ENCODE measurements at regions not wholly inside any gene's neighbourhood (a gene's known extent, or its start where the extent isn't known, plus 50 kb on each side); places are given as distances from the start of the nearest gene placed in this dataset.
"Not testable (repeated sequence)": the region's sequence is repeated elsewhere in the genome, so short reads cannot be mapped to it uniquely, and the experiment has no call there.

GRCh38 chr4:27813226-27813625, 952.6 kb downstream of the STIM2 start:
- H3K27me3 ChIP-seq (ENCODE audit: insufficient read depth, low read length); DNase-seq; H3K36me3 ChIP-seq (ENCODE audit: insufficient read depth, low read length); H3K36me3 Mint-ChIP-seq; H3K9me3 ChIP-seq (ENCODE audit: control insufficient read depth in 1 of 2, low read length in 2 of 2); H3K27ac ChIP-seq (ENCODE audit: low read depth, low read length); POLR2A ChIA-PET (ENCODE audit: partially characterized antibody); H3K27me3 Mint-ChIP-seq; H3K4me3 ChIP-seq (ENCODE audit: low read length in 2 of 2); H3K27ac Mint-ChIP-seq; H3K4me1 ChIP-seq (ENCODE audit: insufficient read depth, low read length); H3K4me3 Mint-ChIP-seq; H3K4me1 Mint-ChIP-seq; CTCF ChIA-PET (ENCODE audit: partially characterized antibody); intact Hi-C loops (cut with micrococcal nuclease): not testable (repeated sequence)
- peaks cover 0 to 14% (median 8%) of the 10 kb centered on the region in 8 donors for H3K9me3 Mint-ChIP-seq

GRCh38 chr4:27813699-27814425, 953.2 kb downstream of the STIM2 start:
- H3K36me3 Mint-ChIP-seq; H3K36me3 ChIP-seq (ENCODE audit: insufficient read depth, low read length); POLR2A ChIA-PET (ENCODE audit: partially characterized antibody); H3K9me3 ChIP-seq (ENCODE audit: control insufficient read depth in 1 of 2, low read length in 2 of 2); H3K27me3 Mint-ChIP-seq; H3K27me3 ChIP-seq (ENCODE audit: insufficient read depth, low read length); H3K4me1 ChIP-seq (ENCODE audit: insufficient read depth, low read length); H3K4me1 Mint-ChIP-seq; H3K27ac ChIP-seq (ENCODE audit: low read depth, low read length); H3K27ac Mint-ChIP-seq; H3K4me3 ChIP-seq (ENCODE audit: low read length in 2 of 2); CTCF ChIA-PET (ENCODE audit: partially characterized antibody); H3K4me3 Mint-ChIP-seq; intact Hi-C loops (cut with micrococcal nuclease); DNase-seq: not testable (repeated sequence)
- H3K9me3 Mint-ChIP-seq: peaks cover 0 to 14% (median 8%) of the 10 kb centered on the region in 8 donors

GRCh38 chr4:27819246-27819645, 958.6 kb downstream of the STIM2 start:
- no peaks in the 10 kb centered on the region for H3K4me1 Mint-ChIP-seq
- Histone ChIP-seq H3K36me3 (ENCODE audit: insufficient read depth, low read length) (no peaks in the 10 kb centered on the region), H3K27ac (ENCODE audit: low read depth, low read length) (no peak overlapping the region), H3K27me3 (ENCODE audit: insufficient read depth, low read length) (no peaks in the 10 kb centered on the region), H3K9me3 (ENCODE audit: control insufficient read depth in 1 of 2, low read length in 2 of 2) (no peaks in the 10 kb centered on the region), H3K4me1 (ENCODE audit: insufficient read depth, low read length) (no peaks in the 10 kb centered on the region), H3K4me3 (ENCODE audit: low read length in 2 of 2) (no peak overlapping the region)
- no peak overlapping the region for H3K27ac Mint-ChIP-seq
- H3K27me3 Mint-ChIP-seq: no peaks in the 10 kb centered on the region
- no peak for DNase-seq
- H3K36me3 Mint-ChIP-seq: no peaks in the 10 kb centered on the region
- H3K9me3 Mint-ChIP-seq: peaks cover 2 to 8% (median 4%) of the 10 kb centered on the region in 8 donors
- H3K4me3 Mint-ChIP-seq: no peak overlapping the region
- POLR2A ChIA-PET (ENCODE audit: partially characterized antibody): no interaction called here
- CTCF ChIA-PET (ENCODE audit: partially characterized antibody): no interaction called here
- intact Hi-C loops (cut with micrococcal nuclease): no loop called here

GRCh38 chr4:27828843-27829242, 968.2 kb downstream of the STIM2 start:
- Histone ChIP-seq H3K4me1 (ENCODE audit: insufficient read depth, low read length) (no peaks in the 10 kb centered on the region), H3K4me3 (ENCODE audit: low read length in 2 of 2) (no peak overlapping the region), H3K27ac (ENCODE audit: low read depth, low read length) (no peak overlapping the region), H3K27me3 (ENCODE audit: insufficient read depth, low read length) (no peaks in the 10 kb centered on the region), H3K36me3 (ENCODE audit: insufficient read depth, low read length) (no peaks in the 10 kb centered on the region), H3K9me3 (ENCODE audit: control insufficient read depth in 1 of 2, low read length in 2 of 2) (no peaks in the 10 kb centered on the region)
- Mint-ChIP-seq H3K27me3 (no peaks in the 10 kb centered on the region), H3K9me3 (peaks cover 0 to 7% (median under 1%) of the 10 kb centered on the region in 8 donors), H3K36me3 (no peaks in the 10 kb centered on the region), H3K4me1 (no peaks in the 10 kb centered on the region), H3K27ac (no peak overlapping the region), H3K4me3 (no peak overlapping the region)
- intact Hi-C loops (cut with micrococcal nuclease): no loop called here
- no peak for DNase-seq
- CTCF ChIA-PET (ENCODE audit: partially characterized antibody): no interaction called here
- POLR2A ChIA-PET (ENCODE audit: partially characterized antibody): no interaction called here

- no peak for DNase-seq
- Histone ChIP-seq H3K27me3 (ENCODE audit: insufficient read depth, low read length) (no peaks in the 10 kb centered on the region), H3K9me3 (ENCODE audit: control insufficient read depth in 1 of 2, low read length in 2 of 2) (no peaks in the 10 kb centered on the region), H3K27ac (ENCODE audit: low read depth, low read length) (no peak overlapping the region), H3K36me3 (ENCODE audit: insufficient read depth, low read length) (no peaks in the 10 kb centered on the region), H3K4me3 (ENCODE audit: low read length in 2 of 2) (no peak overlapping the region), H3K4me1 (ENCODE audit: insufficient read depth, low read length) (no peaks in the 10 kb centered on the region)
- Mint-ChIP-seq H3K4me3 (no peak overlapping the region), H3K9me3 (peaks cover 0 to 11% (median under 1%) of the 10 kb centered on the region in 8 donors), H3K27me3 (no peaks in the 10 kb centered on the region), H3K36me3 (no peaks in the 10 kb centered on the region), H3K27ac (no peak overlapping the region), H3K4me1 (no peaks in the 10 kb centered on the region)
- ChIA-PET POLR2A (ENCODE audit: partially characterized antibody) (no interaction called here), CTCF (ENCODE audit: partially characterized antibody) (no interaction called here)
- intact Hi-C loops (cut with micrococcal nuclease): no loop called here
Observed at GRCh38 chr4:27830251-27830650, 969.6 kb downstream of the STIM2 start.

GRCh38 chr4:27835851-27836250, 975.2 kb downstream of the STIM2 start:
- no peaks in the 10 kb centered on the region for H3K36me3 ChIP-seq (ENCODE audit: insufficient read depth, low read length)
- Mint-ChIP-seq H3K4me1 (no peaks in the 10 kb centered on the region), H3K9me3 (peaks cover 0 to 7% (median 3%) of the 10 kb centered on the region in 8 donors), H3K36me3 (no peaks in the 10 kb centered on the region), H3K27ac (no peak overlapping the region), H3K4me3 (no peak overlapping the region), H3K27me3 (no peaks in the 10 kb centered on the region)
- H3K27me3 ChIP-seq (ENCODE audit: insufficient read depth, low read length): no peaks in the 10 kb centered on the region
- no peaks in the 10 kb centered on the region for H3K9me3 ChIP-seq (ENCODE audit: control insufficient read depth in 1 of 2, low read length in 2 of 2)
- ChIA-PET CTCF (ENCODE audit: partially characterized antibody) (no interaction called here), POLR2A (ENCODE audit: partially characterized antibody) (no interaction called here)
- no peak for DNase-seq
- no peak overlapping the region for H3K27ac ChIP-seq (ENCODE audit: low read depth, low read length)
- no peak overlapping the region for H3K4me3 ChIP-seq (ENCODE audit: low read length in 2 of 2)
- no peaks in the 10 kb centered on the region for H3K4me1 ChIP-seq (ENCODE audit: insufficient read depth, low read length)
- intact Hi-C loops (cut with micrococcal nuclease): no loop called here

- CTCF ChIA-PET (ENCODE audit: partially characterized antibody): no interaction called here
- no peak overlapping the region for H3K27ac Mint-ChIP-seq
- H3K4me3 ChIP-seq (ENCODE audit: low read length in 2 of 2): no peak overlapping the region
Observed at GRCh38 chr4:27836523-27836922, 975.9 kb downstream of the STIM2 start.

GRCh38 chr4:27843776-27844175, 983.1 kb downstream of the STIM2 start:
- DNase-seq: no peak
- Mint-ChIP-seq H3K9me3 (peaks cover 0 to 5% (median 2%) of the 10 kb centered on the region in 8 donors), H3K4me3 (no peak overlapping the region), H3K36me3 (no peaks in the 10 kb centered on the region), H3K27me3 (no peaks in the 10 kb centered on the region), H3K4me1 (no peaks in the 10 kb centered on the region), H3K27ac (no peak overlapping the region)
- intact Hi-C loops (cut with micrococcal nuclease): no loop called here
- H3K36me3 ChIP-seq (ENCODE audit: insufficient read depth, low read length): no peaks in the 10 kb centered on the region
- H3K4me3 ChIP-seq (ENCODE audit: low read length in 2 of 2): no peak overlapping the region
- no peaks in the 10 kb centered on the region for H3K4me1 ChIP-seq (ENCODE audit: insufficient read depth, low read length)
- POLR2A ChIA-PET (ENCODE audit: partially characterized antibody): no interaction called here
- CTCF ChIA-PET (ENCODE audit: partially characterized antibody): no interaction called here
- no peak overlapping the region for H3K27ac ChIP-seq (ENCODE audit: low read depth, low read length)
- H3K9me3 ChIP-seq (ENCODE audit: control insufficient read depth in 1 of 2, low read length in 2 of 2): no peaks in the 10 kb centered on the region
- H3K27me3 ChIP-seq (ENCODE audit: insufficient read depth, low read length): no peaks in the 10 kb centered on the region

More at GRCh38 chr4:27836523-27836922, 975.9 kb downstream of the STIM2 start:
- H3K4me1 ChIP-seq (ENCODE audit: insufficient read depth, low read length): no peaks in the 10 kb centered on the region
- DNase-seq: no peak
- no peaks in the 10 kb centered on the region for H3K27me3 Mint-ChIP-seq
- no peaks in the 10 kb centered on the region for H3K27me3 ChIP-seq (ENCODE audit: insufficient read depth, low read length)
- no peak overlapping the region for H3K4me3 Mint-ChIP-seq
- POLR2A ChIA-PET (ENCODE audit: partially characterized antibody): no interaction called here
- intact Hi-C loops (cut with micrococcal nuclease): no loop called here
- no peaks in the 10 kb centered on the region for H3K36me3 Mint-ChIP-seq
- no peaks in the 10 kb centered on the region for H3K4me1 Mint-ChIP-seq
- peaks cover 0 to 9% (median 4%) of the 10 kb centered on the region in 8 donors for H3K9me3 Mint-ChIP-seq
- no peaks in the 10 kb centered on the region for H3K36me3 ChIP-seq (ENCODE audit: insufficient read depth, low read length)
- no peaks in the 10 kb centered on the region for H3K9me3 ChIP-seq (ENCODE audit: control insufficient read depth in 1 of 2, low read length in 2 of 2)
- no peak overlapping the region for H3K27ac ChIP-seq (ENCODE audit: low read depth, low read length)

All from CD4-positive, alpha-beta memory T cell (primary cell).